Spleen (tissue), 7 donors: ENCODE measurements at regions not wholly inside any gene's neighbourhood (a gene's known extent, or its start where the extent isn't known, plus 50 kb on each side); places are given as distances from the start of the nearest gene placed in this dataset.

ENCODE experiments used
- POLR2A ChIP-seq, 3 donors: fragments of 450-650 bp; IDR thresholded peaks; one replicate each; pipeline ENCODE4 v1.5.1; 2017; ENCODE audit warnings: antibody characterized with exemption in 3 of 3, mild to moderate bottlenecking in 1 of 3
- TF ChIP-seq, protein P1 (sequence below), 11 experiments: fragments of 200-600 bp in 7 of 11; fragments of 450-650 bp in 4 of 11; sonication (generic) in 4 of 11; IDR thresholded peaks in 8 of 11; conservative IDR thresholded peaks in 3 of 11; 1 replicate in 7 of 11; 2 replicates in 4 of 11; pipeline versions ENCODE4 v1.4.0 to v1.8.0; 2016 to 2021; ENCODE audit warnings: antibody characterized with exemption in 11 of 11, inconsistent platforms in 4 of 11, mild to moderate bottlenecking in 1 of 11
- donor health status: DM: no; HTN: no; CAD: no; lungs with moderate emphysema.
- donor health status: DM: no; HTN: no; CAD: no.
- donor health status: DM: no; HTN: no; CAD: no.

- TF ChIP-seq POLR2A (IDR thresholded peaks at IDR 0.05), result no peak
- TF ChIP-seq, protein P1, sequence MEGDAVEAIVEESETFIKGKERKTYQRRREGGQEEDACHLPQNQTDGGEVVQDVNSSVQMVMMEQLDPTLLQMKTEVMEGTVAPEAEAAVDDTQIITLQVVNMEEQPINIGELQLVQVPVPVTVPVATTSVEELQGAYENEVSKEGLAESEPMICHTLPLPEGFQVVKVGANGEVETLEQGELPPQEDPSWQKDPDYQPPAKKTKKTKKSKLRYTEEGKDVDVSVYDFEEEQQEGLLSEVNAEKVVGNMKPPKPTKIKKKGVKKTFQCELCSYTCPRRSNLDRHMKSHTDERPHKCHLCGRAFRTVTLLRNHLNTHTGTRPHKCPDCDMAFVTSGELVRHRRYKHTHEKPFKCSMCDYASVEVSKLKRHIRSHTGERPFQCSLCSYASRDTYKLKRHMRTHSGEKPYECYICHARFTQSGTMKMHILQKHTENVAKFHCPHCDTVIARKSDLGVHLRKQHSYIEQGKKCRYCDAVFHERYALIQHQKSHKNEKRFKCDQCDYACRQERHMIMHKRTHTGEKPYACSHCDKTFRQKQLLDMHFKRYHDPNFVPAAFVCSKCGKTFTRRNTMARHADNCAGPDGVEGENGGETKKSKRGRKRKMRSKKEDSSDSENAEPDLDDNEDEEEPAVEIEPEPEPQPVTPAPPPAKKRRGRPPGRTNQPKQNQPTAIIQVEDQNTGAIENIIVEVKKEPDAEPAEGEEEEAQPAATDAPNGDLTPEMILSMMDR (IDR thresholded peaks at IDR 0.05 in 8 of 11, conservative IDR thresholded peaks at IDR 0.05 in 3 of 11), result no peak
These were observed 126.6 kb upstream of the ADAMTS9 start for GRCh38 chr3:64814351-64814750.
